DND-41 (cell line): ENCODE measurements at regions not wholly inside any gene's neighbourhood (a gene's known extent, or its start where the extent isn't known, plus 50 kb on each side); places are given as distances from the start of the nearest gene placed in this dataset.
"Not testable (repeated sequence)": the region's sequence is repeated elsewhere in the genome, so short reads cannot be mapped to it uniquely, and the experiment has no call there.

Experiments
- ATAC-seq: fragments of 200-7000 bp; cut with Tn5 transposase; 3 replicates; pipeline ENCODE4 v1.9.1; 2021; ENCODE audit warnings: low read depth; ENCODE audit not compliant: insufficient read depth
- DNase-seq: peaks from one replicate; pipeline ENCODE4 v3.0.0-alpha.2; 2020
- H2AFZ ChIP-seq: 2 replicates; pipeline ENCODE4 v1.6.0; 2012; ENCODE audit warnings: low read depth, low read length
- H3K27ac ChIP-seq: 2 replicates; pipeline ENCODE4 v1.5.1; 2012; ENCODE audit warnings: low read length, inconsistent platforms
- H3K27me3 ChIP-seq: fragments of 200-600 bp; sonication (generic); 2 replicates; pipeline ENCODE4 v1.6.0; 2012; ENCODE audit warnings: low read length, mild to moderate bottlenecking, inconsistent platforms; ENCODE audit not compliant: insufficient read depth, poor library complexity
- H3K36me3 ChIP-seq: 2 replicates; pipeline ENCODE4 v1.5.1; 2012; ENCODE audit warnings: low read length, inconsistent platforms; ENCODE audit not compliant: insufficient read depth
- H3K4me1 ChIP-seq: 2 replicates; pipeline ENCODE4 v1.5.1; 2012; ENCODE audit warnings: mild to moderate bottlenecking, low read length; ENCODE audit not compliant: insufficient read depth
- H3K4me2 ChIP-seq: 2 replicates; pipeline ENCODE4 v1.6.0; 2012; ENCODE audit warnings: mild to moderate bottlenecking, moderate library complexity, low read length, inconsistent platforms; ENCODE audit not compliant: insufficient read depth
- H3K4me3 ChIP-seq, 2 experiments: fragments of 200-600 bp in 1 of 2; shearing (Covaris generic) in 1 of 2; 2 replicates each; pipeline ENCODE4 v1.5.1; 2012 to 2016; ENCODE audit warnings: inconsistent platforms in 2 of 2, low read length in 2 of 2, mild to moderate bottlenecking in 2 of 2, low read depth in 1 of 2, moderate library complexity in 1 of 2
- H3K79me2 ChIP-seq: 2 replicates; pipeline ENCODE4 v1.6.0; 2012; ENCODE audit warnings: low read length, inconsistent platforms; ENCODE audit not compliant: insufficient read depth
- H3K9ac ChIP-seq: 2 replicates; pipeline ENCODE4 v1.6.0; 2012; ENCODE audit warnings: low read depth, mild to moderate bottlenecking, inconsistent platforms, low read length, moderate library complexity
- H3K9me3 ChIP-seq: 2 replicates; pipeline ENCODE4 v1.5.1; 2012; ENCODE audit warnings: low read length, moderate library complexity, mild to moderate bottlenecking, inconsistent platforms; ENCODE audit not compliant: insufficient read depth, severe bottlenecking
- H4K20me1 ChIP-seq: 2 replicates; pipeline ENCODE4 v1.6.0; 2012; ENCODE audit warnings: low read length; ENCODE audit not compliant: insufficient read depth
- CTCF ChIP-seq: IDR thresholded peaks from 2 replicates; pipeline ENCODE4 v1.5.1; 2012; ENCODE audit warnings: borderline replicate concordance, low read length, moderate library complexity, mild to moderate bottlenecking; ENCODE audit not compliant: poor library complexity, severe bottlenecking; ENCODE audit errors: extremely low read depth
- EZH2 ChIP-seq: IDR thresholded peaks from 3 replicates; pipeline ENCODE4 v1.6.1; 2012; ENCODE audit warnings: borderline replicate concordance, low read depth, mild to moderate bottlenecking, moderate library complexity, low read length, inconsistent platforms; ENCODE audit not compliant: severe bottlenecking

- H2AFZ ChIP-seq = no peak overlapping the region
- H3K4me3 ChIP-seq = no peak overlapping the region
- H3K27ac ChIP-seq = no peak overlapping the region
- ATAC-seq = no peak
- no peak for DNase-seq
- no peak overlapping the region for H3K4me2 ChIP-seq
- no peak for TF ChIP-seq EZH2
- TF ChIP-seq CTCF = no peak
- no peaks in the 10 kb centered on the region for H4K20me1 ChIP-seq
- no peaks in the 10 kb centered on the region for H3K4me1 ChIP-seq
- no peaks in the 10 kb centered on the region for H3K9me3 ChIP-seq
- H3K27me3 ChIP-seq = no peaks in the 10 kb centered on the region
- H3K9ac ChIP-seq = no peak overlapping the region
- H3K79me2 ChIP-seq = no peaks in the 10 kb centered on the region
- no peaks in the 10 kb centered on the region for H3K36me3 ChIP-seq
Observed at GRCh38 chr9:2427120-2427891, 194.3 kb upstream of the VLDLR start.

- H2AFZ ChIP-seq = no peak overlapping the region
- peaks cover 6% of the 10 kb centered on the region for H3K9me3 ChIP-seq
- DNase-seq (no peak), ATAC-seq (no peak)
- H3K27me3 ChIP-seq = no peaks in the 10 kb centered on the region
- no peak overlapping the region for H3K9ac ChIP-seq
- no peak for TF ChIP-seq CTCF
- no peak for TF ChIP-seq EZH2
- 0 out of 2 replicates have a peak, but pooled peaks cover 3% of the 10 kb centered on the region for H3K4me1 ChIP-seq
- no peak overlapping the region for H3K4me3 ChIP-seq
- H4K20me1 ChIP-seq = no peaks in the 10 kb centered on the region
- H3K36me3 ChIP-seq = no peaks in the 10 kb centered on the region
- H3K27ac ChIP-seq = no peak overlapping the region
- H3K4me2 ChIP-seq = no peak overlapping the region
- no peaks in the 10 kb centered on the region for H3K79me2 ChIP-seq
Observed at GRCh38 chr9:2439957-2440356, 181.6 kb upstream of the VLDLR start.

DNA sequence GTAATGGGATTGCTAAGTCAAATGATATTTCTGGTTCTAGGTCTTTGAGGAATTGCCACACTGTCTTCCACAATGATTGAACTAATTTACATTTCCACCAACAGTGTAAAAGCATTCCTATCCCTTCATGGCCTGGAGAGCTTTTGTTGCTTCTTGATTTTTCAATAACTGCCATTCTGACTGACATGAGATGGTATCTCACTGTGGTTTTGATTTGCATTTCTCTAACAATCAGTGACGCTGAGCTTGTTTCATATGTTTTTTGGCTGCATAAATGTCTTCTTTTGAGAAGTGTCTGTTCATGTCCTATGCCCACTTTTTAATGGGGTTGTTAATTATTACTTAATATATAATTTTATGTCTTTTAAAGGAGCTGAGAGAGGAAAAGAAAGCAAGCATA is 177.7 kb upstream of the VLDLR start:
- ATAC-seq, H3K27ac ChIP-seq, H2AFZ ChIP-seq, H3K4me1 ChIP-seq, H3K9ac ChIP-seq, H3K4me3 ChIP-seq, H3K9me3 ChIP-seq, H3K36me3 ChIP-seq, H3K79me2 ChIP-seq, H3K4me2 ChIP-seq, DNase-seq, H3K27me3 ChIP-seq, H4K20me1 ChIP-seq: not testable (repeated sequence)

- DNase-seq (no peak), ATAC-seq (no peak)
- Histone ChIP-seq H3K4me3 (no peak overlapping the region), H3K4me1 (0 out of 2 replicates have a peak, but pooled peaks cover 3% of the 10 kb centered on the region), H3K79me2 (no peaks in the 10 kb centered on the region), H3K27me3 (no peaks in the 10 kb centered on the region), H3K9ac (no peak overlapping the region), H4K20me1 (no peaks in the 10 kb centered on the region), H3K4me2 (no peak overlapping the region), H3K9me3 (no peaks in the 10 kb centered on the region), H3K36me3 (no peaks in the 10 kb centered on the region), H2AFZ (no peak overlapping the region), H3K27ac (no peak overlapping the region)
- no peak for TF ChIP-seq EZH2
- no peak for TF ChIP-seq CTCF
Observed at GRCh38 chr9:2448193-2448738, 173.3 kb upstream of the VLDLR start.
